Ovary (tissue), 3 donors: ENCODE measurements at regions not wholly inside any gene's neighbourhood (a gene's known extent, or its start where the extent isn't known, plus 50 kb on each side); places are given as distances from the start of the nearest gene placed in this dataset.

ENCODE experiments used
- POLR2A ChIP-seq: fragments of 450-650 bp; IDR thresholded peaks from one replicate; pipeline ENCODE4 v1.6.1; 2017; ENCODE audit warnings: antibody characterized with exemption, mild to moderate bottlenecking, moderate library complexity
- TF ChIP-seq, protein P1 (sequence below), 3 donors: fragments of 450-650 bp in 2 of 3; fragments of 200-600 bp in 1 of 3; IDR thresholded peaks; one replicate each; pipeline versions ENCODE4 v1.5.1 to v1.8.0; 2016 to 2022; ENCODE audit warnings: antibody characterized with exemption in 3 of 3, mild to moderate bottlenecking in 1 of 3
- donor health status: DM: no; HTN: no; CAD: no.

DNA sequence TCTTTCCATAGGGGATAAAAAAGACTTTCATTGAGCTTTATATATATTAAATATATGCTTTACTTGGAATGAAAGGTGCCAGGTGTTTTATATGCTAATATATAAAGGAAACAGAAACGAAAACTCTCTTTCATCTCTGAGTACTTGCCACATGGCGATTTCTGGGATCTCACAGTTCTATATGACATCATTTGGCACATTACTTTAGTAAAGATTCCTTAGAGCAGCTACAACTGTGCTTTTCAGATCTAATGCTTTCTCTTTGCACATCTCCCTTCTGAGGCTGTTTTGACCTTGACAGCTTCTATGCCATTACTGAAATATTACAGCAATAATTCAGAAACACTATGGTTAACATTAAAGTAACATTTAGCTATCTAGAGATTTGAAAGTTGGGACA is 1082.9 kb upstream of the CDH2 start:
- TF ChIP-seq POLR2A, result no peak
- TF ChIP-seq, protein P1, sequence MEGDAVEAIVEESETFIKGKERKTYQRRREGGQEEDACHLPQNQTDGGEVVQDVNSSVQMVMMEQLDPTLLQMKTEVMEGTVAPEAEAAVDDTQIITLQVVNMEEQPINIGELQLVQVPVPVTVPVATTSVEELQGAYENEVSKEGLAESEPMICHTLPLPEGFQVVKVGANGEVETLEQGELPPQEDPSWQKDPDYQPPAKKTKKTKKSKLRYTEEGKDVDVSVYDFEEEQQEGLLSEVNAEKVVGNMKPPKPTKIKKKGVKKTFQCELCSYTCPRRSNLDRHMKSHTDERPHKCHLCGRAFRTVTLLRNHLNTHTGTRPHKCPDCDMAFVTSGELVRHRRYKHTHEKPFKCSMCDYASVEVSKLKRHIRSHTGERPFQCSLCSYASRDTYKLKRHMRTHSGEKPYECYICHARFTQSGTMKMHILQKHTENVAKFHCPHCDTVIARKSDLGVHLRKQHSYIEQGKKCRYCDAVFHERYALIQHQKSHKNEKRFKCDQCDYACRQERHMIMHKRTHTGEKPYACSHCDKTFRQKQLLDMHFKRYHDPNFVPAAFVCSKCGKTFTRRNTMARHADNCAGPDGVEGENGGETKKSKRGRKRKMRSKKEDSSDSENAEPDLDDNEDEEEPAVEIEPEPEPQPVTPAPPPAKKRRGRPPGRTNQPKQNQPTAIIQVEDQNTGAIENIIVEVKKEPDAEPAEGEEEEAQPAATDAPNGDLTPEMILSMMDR (IDR thresholded peaks at IDR 0.05), result no peak
